GM23248 (cell line): ENCODE measurements at regions not wholly inside any gene's neighbourhood (a gene's known extent, or its start where the extent isn't known, plus 50 kb on each side); places are given as distances from the start of the nearest gene placed in this dataset.

Experiments
- EZH2 ChIP-seq: fragments of 200-600 bp; sonication (generic); IDR thresholded peaks from 2 replicates; pipeline ENCODE4 v1.6.1; 2018; ENCODE audit warnings: antibody characterized with exemption, mild to moderate bottlenecking; ENCODE audit not compliant: insufficient read depth, poor library complexity, severe bottlenecking
- EZH2phosphoT487 ChIP-seq: fragments of 200-600 bp; sonication (generic); IDR thresholded peaks from 2 replicates; pipeline ENCODE4 v1.6.1; 2018; ENCODE audit warnings: antibody characterized with exemption, moderate library complexity, mild to moderate bottlenecking, low read depth; ENCODE audit not compliant: insufficient read depth

DNA sequence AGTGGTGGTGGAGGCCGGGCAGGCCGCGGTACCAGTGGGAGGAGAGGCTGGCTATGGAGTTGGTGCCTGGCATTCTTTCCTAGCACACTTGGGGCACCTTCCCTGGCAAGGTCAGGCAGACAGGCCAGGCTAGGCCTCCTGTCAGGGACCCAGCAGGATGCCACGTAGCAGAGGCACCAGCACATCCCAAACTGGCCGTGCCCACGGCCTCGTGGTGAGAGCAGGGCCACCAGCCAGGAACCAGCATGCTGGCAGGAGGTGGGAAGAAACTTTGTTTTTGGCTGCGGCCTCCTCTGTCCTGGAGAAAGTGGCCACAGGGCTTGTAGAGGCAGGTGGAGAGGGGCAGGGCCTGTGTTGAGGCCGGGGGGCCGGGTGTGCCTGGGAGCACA is 57.6 kb upstream of the CBFA2T3 start:
- TF ChIP-seq EZH2 = no peak
- no peak for TF ChIP-seq EZH2phosphoT487
